Left ventricle myocardium superior (tissue), 1 donor: ENCODE measurements at regions not wholly inside any gene's neighbourhood (a gene's known extent, or its start where the extent isn't known, plus 50 kb on each side); places are given as distances from the start of the nearest gene placed in this dataset.
"Not testable (repeated sequence)": the region's sequence is repeated elsewhere in the genome, so short reads cannot be mapped to it uniquely, and the experiment has no call there.

Source experiments
- ATAC-seq: fragments of 200-7000 bp; cut with Tn5 transposase; one replicate; pipeline ENCODE4 v1.9.1; 2020; ENCODE audit warnings: mild to moderate bottlenecking, moderate library complexity
- DNase-seq: peaks from one replicate; pipeline ENCODE4 v3.0.0-alpha.2; 2020
- intact Hi-C: fragments of 100-400 bp; cut with micrococcal nuclease; formaldehyde crosslinking; loops from one replicate; pipeline ENCODE4 v1.11.0; 2022
- donor health status: DM: no; HTN: yes; CAD: no; lungs with severe emphysema.

GRCh38 chr6:93677264-93677965, 258.1 kb upstream of the EPHA7 start:
- DNase-seq (no peak), ATAC-seq (no peak)
- intact Hi-C loops, result no loop called here

GRCh38 chr6:93676581-93676980, 257.2 kb upstream of the EPHA7 start:
- ATAC-seq, result no peak
- intact Hi-C loops, result no loop called here
- DNase-seq, result no peak

GRCh38 chr6:93675856-93676417, 256.6 kb upstream of the EPHA7 start:
- DNase-seq (no peak), ATAC-seq (no peak)
- intact Hi-C loops, result no loop called here

GRCh38 chr6:93663111-93663510, 243.8 kb upstream of the EPHA7 start:
- intact Hi-C loops, result no loop called here
- ATAC-seq, result no peak
- no peak for DNase-seq

GRCh38 chr6:93654548-93654947, 235.2 kb upstream of the EPHA7 start:
- DNase-seq (no peak), ATAC-seq (no peak)
- intact Hi-C loops, result no loop called here

- no peak for ATAC-seq
- intact Hi-C loops, result no loop called here
- DNase-seq, result no peak
These were observed 225.3 kb upstream of the EPHA7 start for GRCh38 chr6:93644611-93645010.

- ATAC-seq (no peak), DNase-seq (no peak)
- intact Hi-C loops, result no loop called here
These were observed 219.8 kb upstream of the EPHA7 start for GRCh38 chr6:93639126-93639525.

- ATAC-seq, DNase-seq, intact Hi-C loops: not testable (repeated sequence)
These were observed 217.8 kb upstream of the EPHA7 start for GRCh38 chr6:93636987-93637664.

- ATAC-seq, result no peak
- intact Hi-C loops, result no loop called here
- no peak for DNase-seq
These were observed 205.0 kb upstream of the EPHA7 start for GRCh38 chr6:93624408-93624807.

GRCh38 chr6:93621442-93621841, 202.1 kb upstream of the EPHA7 start:
- ATAC-seq (no peak), DNase-seq (no peak)
- intact Hi-C loops, result no loop called here

GRCh38 chr6:93604951-93605350, 185.6 kb upstream of the EPHA7 start:
- DNase-seq, result no peak
- no peak for ATAC-seq
- intact Hi-C loops, result no loop called here

GRCh38 chr6:93592417-93592816, 173.1 kb upstream of the EPHA7 start:
- intact Hi-C loops, result no loop called here
- no peak for DNase-seq

GRCh38 chr6:93586306-93586705, 166.9 kb upstream of the EPHA7 start:
- intact Hi-C loops, result no loop called here
- DNase-seq (no peak), ATAC-seq (no peak)

More at GRCh38 chr6:93592417-93592816, 173.1 kb upstream of the EPHA7 start:
- ATAC-seq, result no peak

- DNase-seq (no peak), ATAC-seq (peak; percentile 52)
- intact Hi-C loops, result no loop called here
These were observed 164.9 kb upstream of the EPHA7 start for GRCh38 chr6:93584300-93584699.

GRCh38 chr6:93581371-93581770, 162.0 kb upstream of the EPHA7 start:
- DNase-seq (no peak), ATAC-seq (no peak)
- intact Hi-C loops, result no loop called here

GRCh38 chr6:93580446-93580845, 161.1 kb upstream of the EPHA7 start:
- DNase-seq (no peak), ATAC-seq (no peak)
- intact Hi-C loops, result no loop called here

- intact Hi-C loops, result no loop called here
- DNase-seq (no peak), ATAC-seq (no peak)
These were observed 156.3 kb upstream of the EPHA7 start for GRCh38 chr6:93575495-93576267.

- intact Hi-C loops, result no loop called here
- no peak for ATAC-seq
- no peak for DNase-seq
These were observed 154.9 kb upstream of the EPHA7 start for GRCh38 chr6:93574299-93574698.

- DNase-seq, result no peak
- ATAC-seq, result no peak
- intact Hi-C loops, result no loop called here
These were observed 152.0 kb upstream of the EPHA7 start for GRCh38 chr6:93571346-93571745.

- DNase-seq (no peak), ATAC-seq (no peak)
- intact Hi-C loops, result no loop called here
These were observed 148.8 kb upstream of the EPHA7 start for GRCh38 chr6:93568169-93568568.
